Inflammatory macrophage (primary cell): ENCODE measurements at regions not wholly inside any gene's neighbourhood (a gene's known extent, or its start where the extent isn't known, plus 50 kb on each side); places are given as distances from the start of the nearest gene placed in this dataset.
"Not testable (repeated sequence)": the region's sequence is repeated elsewhere in the genome, so short reads cannot be mapped to it uniquely, and the experiment has no call there.

Experiments used
- DNase-seq, 2 donors: peaks; one replicate each; pipeline ENCODE4 v3.0.0-alpha.2; 2020 to 2022

- no peak for DNase-seq
Measured at GRCh38 chr3:145489011-145489410, 672.0 kb downstream of the PLOD2 start.

- DNase-seq = no peak
Measured at GRCh38 chr3:145490088-145491048, 670.6 kb downstream of the PLOD2 start.

- DNase-seq = no peak
Measured at GRCh38 chr3:145492456-145492855, 668.5 kb downstream of the PLOD2 start.

DNA sequence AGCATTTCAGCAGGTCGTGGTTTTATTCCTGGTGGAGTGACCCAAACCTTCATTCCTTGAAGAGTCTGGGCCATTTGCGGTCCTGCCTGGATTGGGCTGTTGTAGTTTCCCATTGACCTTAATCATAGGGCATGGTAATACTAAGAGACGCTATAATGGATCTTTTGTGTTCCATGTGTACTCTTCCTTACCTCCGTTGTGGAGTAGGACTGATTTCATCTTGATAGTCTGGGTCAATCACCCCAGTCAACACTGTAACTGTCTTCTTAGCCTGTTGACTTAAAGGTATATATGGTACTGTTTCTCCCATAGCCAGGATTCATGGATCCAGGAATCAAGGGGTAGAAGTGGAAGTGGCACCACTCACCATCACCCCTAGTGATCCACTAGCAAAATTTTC, 643.6 kb downstream of the PLOD2 start:
- DNase-seq = not testable (repeated sequence)

- DNase-seq = no peak
Measured at GRCh38 chr3:145518639-145519038, 642.3 kb downstream of the PLOD2 start.

DNA sequence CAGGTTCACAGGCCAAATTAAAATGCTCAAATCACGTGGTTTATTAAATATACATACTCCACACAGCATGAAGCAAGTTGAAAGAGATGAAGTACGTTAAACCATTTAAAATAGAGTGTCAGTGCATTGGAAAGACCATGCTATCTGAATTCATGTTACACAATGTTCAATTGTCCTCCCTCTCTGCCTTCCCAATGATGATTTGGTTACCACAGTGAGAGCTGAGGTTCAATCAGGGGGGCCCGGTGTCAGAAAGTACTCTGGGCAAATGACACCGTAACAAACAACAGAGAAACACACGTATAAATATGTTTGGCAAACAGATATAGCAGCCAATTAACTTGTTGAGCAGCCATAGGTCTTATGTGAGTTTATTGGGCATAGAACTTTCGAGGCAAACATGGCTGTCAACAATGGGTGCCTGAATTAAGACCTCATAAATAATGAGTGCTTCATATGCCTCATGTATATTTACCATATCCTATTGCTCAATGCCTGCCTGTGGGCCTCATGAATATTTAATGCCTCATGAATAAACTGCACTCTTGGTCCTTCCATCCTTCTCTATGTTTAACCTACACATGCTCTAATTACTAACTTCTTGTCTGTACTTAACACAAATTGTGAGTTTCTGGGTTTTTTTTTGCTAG, 641.5 kb downstream of the PLOD2 start:
- DNase-seq = no peak

DNA sequence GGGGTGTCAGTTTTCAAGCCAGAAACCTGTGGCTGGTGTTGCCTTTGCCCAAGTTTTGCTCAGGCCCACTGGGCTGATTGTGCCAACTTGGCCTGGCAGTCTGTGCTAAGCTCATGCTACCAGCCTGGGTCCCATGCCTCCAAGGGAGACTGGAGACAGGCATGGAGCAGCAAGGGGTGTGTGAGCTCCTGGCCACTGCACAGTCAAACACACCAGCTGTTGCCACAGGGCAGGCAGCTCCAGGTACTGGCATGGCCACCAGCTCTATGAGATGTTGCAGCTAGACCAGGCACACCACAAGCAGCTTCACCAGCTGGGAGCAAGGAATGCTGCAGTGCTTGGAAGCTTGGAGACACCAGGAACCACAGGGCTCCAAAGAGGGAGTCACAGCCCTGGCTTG, 638.8 kb downstream of the PLOD2 start:
- no peak for DNase-seq

DNA sequence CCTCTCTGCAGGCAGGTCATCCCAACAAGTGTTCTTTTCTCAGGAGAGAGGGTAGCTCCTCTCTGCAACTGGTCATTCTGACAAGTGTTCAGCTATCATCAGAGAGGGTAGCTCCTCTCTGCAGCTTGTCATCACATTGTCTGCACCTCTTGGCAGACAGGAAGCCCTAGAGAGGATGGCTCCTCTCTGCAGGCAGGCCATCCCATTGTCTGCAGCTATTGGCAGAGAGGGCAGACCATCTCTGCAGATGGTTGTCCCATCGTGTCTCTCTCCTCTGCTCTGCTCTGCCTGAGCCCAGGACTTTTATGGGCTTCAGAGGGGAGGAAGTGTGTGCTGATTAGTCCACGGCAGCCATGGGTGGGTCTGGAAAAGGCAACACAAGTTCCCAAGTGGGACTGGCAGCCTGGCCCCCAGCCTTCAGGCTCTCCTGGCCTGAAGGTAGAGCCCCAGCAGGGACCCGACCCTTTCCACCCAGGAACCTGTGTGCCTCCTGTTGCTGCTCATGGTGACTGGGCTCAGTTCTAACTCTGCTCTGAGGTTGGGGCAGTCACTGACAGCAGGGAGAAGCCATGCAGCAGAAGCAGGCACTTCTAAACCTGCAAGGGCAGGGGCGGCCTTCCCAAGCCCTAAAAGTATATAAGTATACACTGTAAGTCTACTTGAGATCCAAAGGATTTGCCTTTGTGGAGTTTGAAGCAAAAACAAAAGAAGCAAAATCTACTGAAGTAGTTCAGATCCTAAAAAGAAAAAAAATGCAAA, 637.9 kb downstream of the PLOD2 start:
- no peak for DNase-seq

GRCh38 chr3:145531548-145531947, 629.4 kb downstream of the PLOD2 start:
- DNase-seq = no peak

GRCh38 chr3:145533696-145534095, 627.3 kb downstream of the PLOD2 start:
- no peak for DNase-seq

GRCh38 chr3:145536461-145536860, 624.5 kb downstream of the PLOD2 start:
- no peak for DNase-seq

GRCh38 chr3:145550522-145550921, 610.5 kb downstream of the PLOD2 start:
- no peak for DNase-seq

GRCh38 chr3:145557405-145557804, 603.6 kb downstream of the PLOD2 start:
- DNase-seq = no peak

DNA sequence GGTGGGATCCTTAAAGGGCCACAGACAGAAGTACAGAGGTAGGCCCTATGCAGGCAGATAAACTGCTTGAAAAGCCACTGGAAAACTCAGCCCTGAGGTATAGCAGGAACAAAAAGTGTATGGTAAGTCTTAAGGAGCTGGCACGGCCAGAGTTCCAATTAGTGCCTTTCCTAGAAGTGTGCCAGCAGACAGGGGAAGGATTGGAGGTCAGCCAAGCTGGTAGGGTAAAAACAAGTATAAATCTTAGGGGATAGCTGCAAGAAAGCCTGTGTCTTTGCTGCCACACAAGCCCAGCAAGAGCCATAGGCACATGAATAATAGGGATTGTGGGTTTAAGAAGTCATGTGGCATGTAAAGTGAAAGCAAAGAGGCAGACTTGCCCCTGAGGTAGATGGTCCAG, 582.5 kb downstream of the PLOD2 start:
- no peak for DNase-seq

- no peak for DNase-seq
Measured at GRCh38 chr3:145581694-145582093, 579.3 kb downstream of the PLOD2 start.

GRCh38 chr3:145604851-145605250, 556.1 kb downstream of the PLOD2 start:
- DNase-seq = no peak

DNA sequence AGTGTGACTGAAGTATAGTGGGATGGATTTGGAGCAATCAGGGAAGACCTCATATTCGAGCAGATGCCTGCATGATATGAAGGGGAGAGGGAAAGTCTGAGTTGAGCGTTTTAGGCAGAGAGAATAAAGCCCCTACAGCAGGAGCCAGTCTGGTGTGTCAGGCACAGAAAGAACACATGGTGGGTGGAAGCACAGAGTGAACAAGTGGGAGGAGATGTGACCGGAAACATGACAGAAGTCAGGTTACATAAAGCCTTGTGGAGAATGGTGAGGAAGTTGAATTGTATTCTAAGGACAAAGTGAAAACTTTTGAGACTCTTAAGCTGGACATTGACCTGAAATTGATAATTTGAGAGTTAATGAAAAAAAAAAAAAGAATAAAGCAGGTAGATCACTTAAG, 541.0 kb downstream of the PLOD2 start:
- DNase-seq = no peak

DNA sequence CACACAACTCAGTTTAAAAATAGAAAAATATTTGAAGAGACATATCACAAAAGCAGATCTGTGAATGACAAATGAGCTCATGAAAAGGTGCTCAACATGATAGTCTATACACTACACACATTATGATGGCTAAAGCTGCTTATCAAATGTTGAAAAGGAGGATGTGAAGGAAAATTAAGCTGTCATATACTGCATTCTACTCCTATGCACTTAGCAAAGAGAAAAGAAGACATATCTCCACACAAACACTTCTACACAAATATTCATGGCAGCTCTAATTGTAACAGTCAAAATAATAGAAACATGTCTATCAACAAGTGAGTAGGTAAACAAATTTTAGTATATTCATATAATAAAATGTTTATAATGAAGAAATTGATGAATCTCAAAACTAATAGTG, 540.5 kb downstream of the PLOD2 start:
- DNase-seq = no peak

GRCh38 chr3:145623349-145623748, 537.6 kb downstream of the PLOD2 start:
- DNase-seq = no peak

GRCh38 chr3:145628211-145628610, 532.8 kb downstream of the PLOD2 start:
- no peak for DNase-seq

DNA sequence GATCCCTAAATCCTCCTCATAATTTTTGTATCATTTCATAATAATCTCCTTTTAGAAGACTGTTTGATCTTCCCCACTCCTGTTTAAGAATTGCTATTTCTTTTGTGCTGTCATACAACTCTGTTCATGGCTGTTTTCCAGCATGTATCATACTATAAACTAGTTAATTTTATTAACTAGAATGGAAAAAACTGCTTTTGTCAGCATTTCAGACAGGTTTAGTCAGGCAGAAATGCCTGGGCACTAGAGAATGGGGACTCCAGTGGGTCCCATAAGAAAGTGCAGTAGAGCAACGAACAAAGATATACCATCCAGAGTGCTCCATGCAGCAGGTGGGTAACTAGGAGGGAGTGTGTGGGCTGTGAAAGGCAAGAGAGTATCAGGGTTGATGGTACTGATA, 523.9 kb downstream of the PLOD2 start:
- DNase-seq = no peak

GRCh38 chr3:145639003-145639606, 521.9 kb downstream of the PLOD2 start:
- DNase-seq = no peak

- DNase-seq = no peak
Measured at GRCh38 chr3:145639875-145640274, 521.1 kb downstream of the PLOD2 start.
